Lower lobe of right lung (tissue), 2 donors: ENCODE measurements at regions not wholly inside any gene's neighbourhood (a gene's known extent, or its start where the extent isn't known, plus 50 kb on each side); places are given as distances from the start of the nearest gene placed in this dataset.

Source experiments
- ATAC-seq, 2 donors: fragments of 200-7000 bp; cut with Tn5 transposase; one replicate each; pipeline ENCODE4 v1.9.1; 2020 to 2022; ENCODE audit warnings: mild to moderate bottlenecking in 2 of 2, moderate library complexity in 2 of 2
- DNase-seq: peaks from one replicate; pipeline ENCODE4 v3.0.0-alpha.2; 2020
- H3K27ac ChIP-seq: fragments of 200-600 bp; one replicate; pipeline ENCODE4 v1.8.0; 2022
- H3K27me3 ChIP-seq: fragments of 200-600 bp; one replicate; pipeline ENCODE4 v1.8.0; 2022; ENCODE audit warnings: low read depth
- H3K36me3 ChIP-seq: fragments of 200-600 bp; one replicate; pipeline ENCODE4 v1.8.0; 2022; ENCODE audit warnings: mild to moderate bottlenecking
- H3K4me1 ChIP-seq: fragments of 200-600 bp; one replicate; pipeline ENCODE4 v1.8.0; 2022
- H3K4me3 ChIP-seq: fragments of 200-600 bp; one replicate; pipeline ENCODE4 v1.8.0; 2022; ENCODE audit warnings: mild to moderate bottlenecking
- H3K9me3 ChIP-seq: fragments of 200-600 bp; one replicate; pipeline ENCODE4 v1.8.0; 2022
- CTCF ChIP-seq: fragments of 200-600 bp; IDR thresholded peaks from one replicate; pipeline ENCODE4 v1.8.0; 2022; ENCODE audit warnings: antibody characterized with exemption, mild to moderate bottlenecking
- intact Hi-C: fragments of 100-400 bp; cut with DNase I; formaldehyde crosslinking; loops from one replicate; pipeline ENCODE4 v1.11.0; 2022
- donor health status: DM: no; HTN: yes; CAD: no; lungs with severe emphysema.

- H3K27ac ChIP-seq = no peak overlapping the region
- TF ChIP-seq CTCF = no peak
- intact Hi-C loops = no loop called here
- no peaks in the 10 kb centered on the region for H3K36me3 ChIP-seq
- DNase-seq (no peak), ATAC-seq (no peak)
- no peaks in the 10 kb centered on the region for H3K4me1 ChIP-seq
- H3K4me3 ChIP-seq = no peak overlapping the region
- H3K9me3 ChIP-seq = no peaks in the 10 kb centered on the region
- no peaks in the 10 kb centered on the region for H3K27me3 ChIP-seq
Measured at GRCh38 chr7:144957998-144958397, 122.1 kb upstream of the TPK1 start.

- no peak for ATAC-seq
- Histone ChIP-seq H3K27ac (no peak overlapping the region), H3K4me3 (no peak overlapping the region), H3K27me3 (no peaks in the 10 kb centered on the region), H3K4me1 (no peaks in the 10 kb centered on the region), H3K36me3 (no peaks in the 10 kb centered on the region), H3K9me3 (no peaks in the 10 kb centered on the region)
- TF ChIP-seq CTCF = no peak
- intact Hi-C loops = no loop called here
- DNase-seq = no peak
Measured at GRCh38 chr7:144955422-144955821, 119.6 kb upstream of the TPK1 start.

- ATAC-seq (no peak), DNase-seq (no peak)
- no peaks in the 10 kb centered on the region for H3K36me3 ChIP-seq
- H3K27ac ChIP-seq = no peak overlapping the region
- no peaks in the 10 kb centered on the region for H3K27me3 ChIP-seq
- H3K4me3 ChIP-seq = no peak overlapping the region
- intact Hi-C loops = no loop called here
- no peak for TF ChIP-seq CTCF
- no peaks in the 10 kb centered on the region for H3K4me1 ChIP-seq
- no peaks in the 10 kb centered on the region for H3K9me3 ChIP-seq
Measured at GRCh38 chr7:144941127-144941526, 105.3 kb upstream of the TPK1 start.

- intact Hi-C loops = no loop called here
- TF ChIP-seq CTCF = no peak
- H3K27me3 ChIP-seq = no peaks in the 10 kb centered on the region
- no peak overlapping the region for H3K27ac ChIP-seq
- H3K4me1 ChIP-seq = no peaks in the 10 kb centered on the region
- no peak for DNase-seq
- H3K36me3 ChIP-seq = no peaks in the 10 kb centered on the region
- no peak for ATAC-seq
- H3K9me3 ChIP-seq = no peaks in the 10 kb centered on the region
- H3K4me3 ChIP-seq = no peak overlapping the region
Measured at GRCh38 chr7:144937199-144937598, 101.3 kb upstream of the TPK1 start.

- H3K27me3 ChIP-seq = no peaks in the 10 kb centered on the region
- intact Hi-C loops = no loop called here
- no peaks in the 10 kb centered on the region for H3K4me1 ChIP-seq
- ATAC-seq (no peak), DNase-seq (no peak)
- H3K36me3 ChIP-seq = no peaks in the 10 kb centered on the region
- no peaks in the 10 kb centered on the region for H3K9me3 ChIP-seq
- H3K27ac ChIP-seq = no peak overlapping the region
- H3K4me3 ChIP-seq = no peak overlapping the region
- TF ChIP-seq CTCF = no peak
Measured at GRCh38 chr7:144936314-144936713, 100.5 kb upstream of the TPK1 start.

GRCh38 chr7:144910411-144910810 lies 74.6 kb upstream of the TPK1 start:
- no peak for TF ChIP-seq CTCF
- Histone ChIP-seq H3K9me3 (no peaks in the 10 kb centered on the region), H3K4me1 (no peaks in the 10 kb centered on the region), H3K27me3 (no peaks in the 10 kb centered on the region), H3K4me3 (no peak overlapping the region), H3K27ac (no peak overlapping the region), H3K36me3 (no peaks in the 10 kb centered on the region)
- intact Hi-C loops = no loop called here
- no peak for DNase-seq
- no peak for ATAC-seq
